ENCODE measurements at regions not wholly inside any gene's neighbourhood (a gene's known extent, or its start where the extent isn't known, plus 50 kb on each side); places are given as distances from the start of the nearest gene placed in this dataset.

GRCh38 chr3:14252321-14253021 is 73.9 kb downstream of the LSM3 start:
- Histone ChIP-seq H3K27me3 (replicated peaks; ENCODE audit: insufficient read depth, low read depth, low read length, poor library complexity) (no peaks in the 10 kb centered on the region), H3K4me1 (ENCODE audit: insufficient read depth, low read length, poor library complexity, severe bottlenecking) (no peaks in the 10 kb centered on the region), H3K9me3 (ENCODE audit: low read depth, low read length, poor library complexity, severe bottlenecking) (no peaks in the 10 kb centered on the region), H3K4me3 (ENCODE audit: low read depth, low read length, poor library complexity, severe bottlenecking) (no peak overlapping the region), H3K27ac (ENCODE audit: low read depth, low read length, poor library complexity, severe bottlenecking) (no peak overlapping the region), H3K36me3 (ENCODE audit: insufficient read depth, low read length, poor library complexity, severe bottlenecking) (no peaks in the 10 kb centered on the region)
- ChIA-PET POLR2A (ENCODE audit: low non-redundant PET) (no interaction called here), CTCF (no interaction called here)
- no peak for DNase-seq (ENCODE audit: low spot score)
- intact Hi-C loops (cut with micrococcal nuclease; ENCODE audit: unreplicated experiment): no loop called here
- TF ChIP-seq CTCF (conservative IDR thresholded peaks at IDR 0.05; ENCODE audit: low read depth, low read length): no peak
- no peak for TF ChIP-seq EZH2 (IDR thresholded peaks at IDR 0.05; ENCODE audit: borderline replicate concordance, low read depth, low read length, poor library complexity, severe bottlenecking)
- BruUV-seq (replicated peaks): no TSS peak

GRCh38 chr3:14253022-14253706 is 74.5 kb downstream of the LSM3 start:
- no peak overlapping the region for H3K4me3 ChIP-seq (ENCODE audit: low read depth, low read length, poor library complexity, severe bottlenecking)
- H3K4me1 ChIP-seq (ENCODE audit: insufficient read depth, low read length, poor library complexity, severe bottlenecking): no peaks in the 10 kb centered on the region
- TF ChIP-seq CTCF (conservative IDR thresholded peaks at IDR 0.05; ENCODE audit: low read depth, low read length): no peak
- no peak for TF ChIP-seq EZH2 (IDR thresholded peaks at IDR 0.05; ENCODE audit: borderline replicate concordance, low read depth, low read length, poor library complexity, severe bottlenecking)
- BruUV-seq (replicated peaks): no TSS peak
- CTCF ChIA-PET: no interaction called here
- POLR2A ChIA-PET (ENCODE audit: low non-redundant PET): no interaction called here
- no peaks in the 10 kb centered on the region for H3K27me3 ChIP-seq (replicated peaks; ENCODE audit: insufficient read depth, low read depth, low read length, poor library complexity)
- DNase-seq (ENCODE audit: low spot score): no peak
- no peaks in the 10 kb centered on the region for H3K9me3 ChIP-seq (ENCODE audit: low read depth, low read length, poor library complexity, severe bottlenecking)
- no peak overlapping the region for H3K27ac ChIP-seq (ENCODE audit: low read depth, low read length, poor library complexity, severe bottlenecking)
- no peaks in the 10 kb centered on the region for H3K36me3 ChIP-seq (ENCODE audit: insufficient read depth, low read length, poor library complexity, severe bottlenecking)
- intact Hi-C loops (cut with micrococcal nuclease; ENCODE audit: unreplicated experiment): no loop called here

GRCh38 chr3:14253707-14254382 is 75.2 kb downstream of the LSM3 start:
- Histone ChIP-seq H3K27me3 (replicated peaks; ENCODE audit: insufficient read depth, low read depth, low read length, poor library complexity) (no peaks in the 10 kb centered on the region), H3K36me3 (ENCODE audit: insufficient read depth, low read length, poor library complexity, severe bottlenecking) (no peaks in the 10 kb centered on the region), H3K9me3 (ENCODE audit: low read depth, low read length, poor library complexity, severe bottlenecking) (no peaks in the 10 kb centered on the region), H3K4me3 (ENCODE audit: low read depth, low read length, poor library complexity, severe bottlenecking) (no peak overlapping the region), H3K27ac (ENCODE audit: low read depth, low read length, poor library complexity, severe bottlenecking) (no peak overlapping the region), H3K4me1 (ENCODE audit: insufficient read depth, low read length, poor library complexity, severe bottlenecking) (no peaks in the 10 kb centered on the region)
- no peak for DNase-seq (ENCODE audit: low spot score)
- intact Hi-C loops (cut with micrococcal nuclease; ENCODE audit: unreplicated experiment): no loop called here
- TF ChIP-seq CTCF (conservative IDR thresholded peaks at IDR 0.05; ENCODE audit: low read depth, low read length) (no peak), EZH2 (IDR thresholded peaks at IDR 0.05; ENCODE audit: borderline replicate concordance, low read depth, low read length, poor library complexity, severe bottlenecking) (no peak)
- CTCF ChIA-PET: no interaction called here
- POLR2A ChIA-PET (ENCODE audit: low non-redundant PET): no interaction called here
- no TSS peak for BruUV-seq (replicated peaks)

Data from A673 (cell line).